ENCODE measurements at regions not wholly inside any gene's neighbourhood (a gene's known extent, or its start where the extent isn't known, plus 50 kb on each side); places are given as distances from the start of the nearest gene placed in this dataset.

DNA sequence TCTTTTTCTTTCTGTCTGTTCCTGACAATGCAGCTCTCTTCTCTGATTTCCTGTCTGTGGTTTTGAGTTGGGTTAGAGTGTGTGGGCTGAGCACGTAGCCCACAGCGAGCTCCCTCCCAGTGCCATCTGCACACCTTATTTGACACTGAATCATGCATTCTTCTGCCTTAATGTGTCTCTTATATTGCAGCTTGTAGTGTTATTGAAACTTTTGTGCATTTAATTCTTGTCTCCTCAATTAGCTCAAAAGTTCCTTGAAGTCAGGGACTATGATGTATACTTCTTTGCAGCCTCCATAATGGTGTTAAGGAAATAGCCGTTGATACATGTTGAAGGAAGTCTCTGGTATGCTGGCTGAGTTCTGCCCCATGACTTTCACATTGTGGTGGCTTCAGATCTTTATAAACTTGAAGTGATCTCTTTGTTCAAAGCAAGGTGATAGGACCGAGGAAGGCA lies 576.2 kb upstream of the CLINT1 start:
- DNase-seq: no peak

DNA sequence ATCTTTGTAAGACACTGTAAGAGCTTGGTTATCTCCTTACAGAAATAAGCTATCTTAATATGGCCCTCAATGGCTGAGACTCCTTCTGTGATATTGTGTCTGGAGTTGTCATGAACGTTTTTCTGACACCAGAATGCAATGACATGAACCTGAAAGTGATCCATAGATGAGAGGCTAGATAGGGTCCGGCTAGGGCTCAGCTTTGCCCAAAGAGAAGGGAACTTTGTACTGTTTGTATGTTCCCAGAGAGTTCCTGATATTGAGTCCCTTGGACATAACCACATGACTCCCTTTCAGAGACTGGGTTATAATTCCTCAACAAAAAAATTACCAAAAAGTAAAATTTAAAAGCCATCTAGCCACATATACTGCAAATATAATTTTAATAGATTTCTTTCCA lies 575.8 kb upstream of the CLINT1 start:
- DNase-seq: no peak

DNA sequence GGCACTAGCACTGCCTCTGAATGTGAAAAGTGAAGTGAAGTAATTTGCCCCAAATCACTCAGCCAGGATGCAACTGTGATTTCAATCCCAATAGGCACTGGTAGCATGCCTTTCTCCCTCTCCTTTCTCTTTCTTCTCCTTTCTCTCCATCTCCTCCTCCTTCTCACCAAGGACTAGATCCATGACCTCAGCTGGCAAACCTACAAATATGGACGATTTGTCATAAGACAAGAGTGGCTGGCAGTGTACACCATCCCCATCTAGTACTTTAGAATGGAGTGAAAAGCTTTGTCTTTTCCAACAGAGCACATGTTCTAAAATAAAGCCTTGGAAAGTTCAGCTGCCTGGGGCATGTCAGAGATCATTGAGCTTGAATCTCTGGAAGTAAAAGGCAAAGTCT lies 574.7 kb upstream of the CLINT1 start:
- DNase-seq: no peak

DNA sequence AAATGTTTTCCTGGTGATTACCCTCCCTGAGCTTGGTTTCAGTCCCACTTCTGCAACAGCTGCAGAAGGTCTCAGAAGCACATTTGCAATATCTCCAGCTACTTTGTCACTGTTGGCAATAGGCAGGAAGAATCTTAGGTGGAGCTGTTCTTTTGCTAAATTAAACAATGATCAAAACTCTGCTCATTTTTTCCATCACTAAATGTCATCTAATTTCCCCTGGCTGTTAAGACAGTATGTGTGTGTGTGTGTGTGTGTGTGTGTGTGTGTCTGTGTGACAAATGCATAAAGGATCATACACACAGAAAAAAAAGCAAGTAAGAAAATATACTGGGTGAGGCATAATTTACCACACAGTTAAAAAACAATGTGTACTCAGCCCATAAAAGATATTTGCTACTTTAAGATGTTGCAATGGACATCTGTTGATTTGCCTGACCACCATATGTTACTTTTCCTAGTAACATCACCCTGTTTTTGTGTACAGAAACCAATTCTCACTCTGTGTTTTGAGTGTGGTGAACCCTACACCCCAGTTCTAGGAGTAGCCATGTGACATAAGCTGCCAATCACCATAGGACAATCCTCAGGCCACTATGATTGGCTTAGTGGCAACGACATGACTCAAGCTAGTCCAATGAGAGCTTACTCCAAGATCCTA lies 572.6 kb upstream of the CLINT1 start:
- DNase-seq: peak; percentile 70

DNA sequence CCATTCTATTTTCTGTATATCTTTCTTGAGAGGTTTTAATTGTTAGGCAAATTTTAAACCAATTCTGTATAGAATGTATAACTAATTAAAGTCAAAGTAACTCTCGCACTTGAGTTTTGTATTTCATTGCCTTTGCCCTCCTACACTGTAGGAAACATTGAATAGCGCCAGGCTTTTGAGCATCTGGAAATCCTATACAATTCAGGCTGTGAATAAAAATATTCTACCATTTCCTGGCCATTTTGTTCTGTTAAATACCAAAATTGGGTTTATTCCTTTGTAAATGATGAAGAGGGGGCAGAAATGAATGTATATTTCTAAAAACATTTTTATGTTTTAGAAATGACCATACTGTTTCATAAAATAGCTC lies 571.8 kb upstream of the CLINT1 start:
- no peak for DNase-seq

DNA sequence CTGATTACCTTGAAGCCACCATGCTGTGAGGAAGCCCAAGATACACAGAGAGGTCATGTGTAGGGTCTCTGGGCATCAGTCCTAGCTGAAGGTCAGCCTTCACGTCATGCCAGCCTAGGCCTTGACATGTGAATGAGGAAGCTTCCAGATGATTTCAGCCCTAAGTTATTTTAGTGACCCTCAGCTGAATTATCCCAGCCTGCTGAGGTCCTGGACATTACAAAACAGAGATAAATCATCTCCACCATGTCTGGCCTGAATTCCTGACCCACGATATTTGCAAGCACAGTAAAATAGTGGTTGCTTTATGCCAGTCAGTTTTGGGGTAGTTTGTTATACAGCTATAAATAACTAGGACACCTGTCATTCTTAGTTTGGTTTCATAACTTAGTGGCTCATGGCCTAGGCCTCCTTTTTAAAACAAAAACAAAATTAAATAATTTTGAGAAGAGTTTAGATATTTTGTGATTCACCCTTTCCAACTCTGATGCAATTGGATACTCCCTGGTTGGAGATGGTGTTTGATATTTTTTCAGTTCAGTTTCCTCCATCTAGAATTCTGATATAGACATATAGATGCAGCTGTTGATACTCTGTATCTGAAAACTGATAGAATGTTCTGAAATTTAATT lies 571.3 kb upstream of the CLINT1 start:
- DNase-seq: no peak

DNA sequence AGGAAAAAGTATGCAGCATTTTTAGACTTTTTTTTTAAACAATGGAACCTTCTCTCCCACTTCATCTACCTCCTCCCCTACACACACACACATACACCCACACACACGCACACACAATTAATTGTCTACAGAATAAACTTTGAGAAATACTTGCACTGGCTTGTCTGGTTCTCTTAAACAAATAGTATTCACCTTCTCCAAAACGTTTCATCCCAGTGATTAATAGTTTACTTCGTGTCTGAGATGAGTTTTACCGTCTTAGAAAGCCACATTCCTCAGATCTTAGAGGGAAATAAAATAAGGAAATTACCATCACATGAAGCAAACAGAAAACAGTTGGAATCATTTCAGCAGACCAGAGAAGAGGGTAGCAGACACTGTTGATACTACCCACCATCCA lies 570.6 kb upstream of the CLINT1 start:
- no peak for DNase-seq

DNA sequence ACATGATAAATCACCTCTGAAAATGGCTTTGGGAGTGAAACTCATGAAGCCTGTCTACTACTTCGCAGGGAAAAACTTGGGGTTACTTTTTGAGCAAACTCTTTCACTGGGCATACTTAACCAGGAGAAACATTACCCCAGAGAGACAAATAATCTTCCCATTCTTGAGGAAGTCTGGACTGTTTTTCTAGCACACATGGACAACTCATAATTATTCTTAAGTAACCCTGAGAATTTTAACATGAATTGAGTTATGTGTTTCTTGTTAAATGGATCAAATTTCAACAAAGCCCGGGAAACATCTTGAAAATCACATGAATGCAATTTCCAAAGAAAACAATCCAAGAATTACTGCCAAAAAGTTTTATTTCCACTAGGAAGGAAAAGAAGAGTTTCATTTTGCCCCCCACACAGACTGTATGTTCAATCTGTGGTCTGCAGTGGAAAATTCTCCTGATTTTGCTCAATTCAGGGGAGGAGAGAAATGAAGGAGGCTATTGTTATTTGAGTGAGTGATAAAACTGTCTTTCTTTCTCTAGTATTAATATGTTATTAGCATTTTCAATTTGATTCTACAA lies 564.8 kb upstream of the CLINT1 start:
- no peak for DNase-seq

DNA sequence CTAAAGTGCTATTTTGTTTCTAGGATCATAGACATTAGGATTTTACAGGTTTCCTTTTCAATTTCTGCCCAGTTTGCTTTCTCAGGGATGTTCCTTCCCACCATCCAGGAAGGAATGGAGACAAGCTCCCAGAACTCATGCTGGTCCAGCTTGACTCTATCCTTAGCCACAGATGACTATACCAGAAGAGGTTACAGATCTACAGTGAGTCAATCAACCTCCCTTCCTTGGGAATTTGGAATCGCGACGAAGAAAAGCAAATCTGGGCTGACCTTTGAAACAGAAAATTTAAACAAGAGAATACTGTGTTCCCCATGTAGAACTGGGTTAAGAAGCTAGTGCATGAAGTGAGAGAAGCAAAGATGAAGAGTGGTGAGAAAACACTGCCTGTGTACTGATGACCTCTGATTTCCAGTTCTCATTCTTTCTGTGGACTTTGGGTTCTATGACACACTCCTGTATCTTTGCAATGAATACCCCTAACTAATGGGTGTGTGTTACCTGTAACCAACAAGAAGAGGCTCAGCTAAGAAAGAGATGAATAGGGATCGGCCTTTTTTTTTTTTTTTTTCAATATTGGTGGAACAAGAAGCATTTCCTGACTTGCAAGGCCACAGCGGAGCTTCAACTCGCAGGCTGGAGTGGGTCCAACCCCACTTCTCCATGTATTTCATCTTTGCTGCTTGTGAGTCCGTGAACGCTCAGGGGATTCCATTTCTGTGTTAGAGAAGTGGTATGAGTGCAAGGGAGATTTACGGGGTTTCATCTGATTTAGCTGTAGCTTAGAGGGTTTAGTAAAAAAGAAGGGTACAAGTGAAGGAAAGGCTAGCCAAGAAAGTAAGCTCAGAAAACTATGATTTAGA lies 563.9 kb upstream of the CLINT1 start:
- peak; percentile 75 for DNase-seq

DNA sequence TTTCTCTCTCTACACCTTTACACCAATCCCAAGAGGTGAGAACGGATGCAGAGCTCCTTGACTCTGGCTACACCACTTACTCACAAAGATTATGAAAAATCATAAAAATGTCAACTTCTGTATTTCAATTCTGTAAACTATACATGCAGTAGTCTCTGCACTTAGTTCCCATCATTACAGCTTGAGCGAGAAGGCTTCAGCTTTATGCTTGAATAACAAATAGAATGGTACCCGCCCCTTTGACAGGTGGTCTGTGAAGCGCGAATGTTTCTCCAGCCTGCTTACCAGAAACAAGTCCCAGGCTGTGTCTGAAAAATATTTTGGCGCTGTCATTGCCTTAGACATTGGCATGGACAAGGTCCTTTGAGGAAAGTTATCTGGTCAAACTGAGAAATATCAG lies 562.4 kb upstream of the CLINT1 start:
- no peak for DNase-seq

DNA sequence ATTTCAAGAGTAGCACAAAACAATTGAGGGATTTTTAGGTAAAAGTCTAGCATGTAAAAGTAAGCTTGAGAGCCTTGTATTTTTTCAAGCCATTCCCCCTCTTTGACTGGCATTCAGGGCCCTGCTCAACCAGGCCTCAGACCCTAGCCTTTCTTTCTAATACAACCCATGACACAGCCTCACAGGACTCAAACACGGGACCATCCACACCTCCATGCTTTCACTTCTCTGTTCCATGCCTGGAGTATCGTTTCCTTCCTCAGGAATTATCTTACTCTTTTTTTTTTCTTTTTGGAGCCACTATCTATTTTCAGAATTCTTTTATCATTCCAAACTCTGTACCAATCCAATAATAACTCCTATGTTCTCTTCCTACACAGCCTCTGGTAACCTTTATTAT lies 560.2 kb upstream of the CLINT1 start:
- no peak for DNase-seq

DNA sequence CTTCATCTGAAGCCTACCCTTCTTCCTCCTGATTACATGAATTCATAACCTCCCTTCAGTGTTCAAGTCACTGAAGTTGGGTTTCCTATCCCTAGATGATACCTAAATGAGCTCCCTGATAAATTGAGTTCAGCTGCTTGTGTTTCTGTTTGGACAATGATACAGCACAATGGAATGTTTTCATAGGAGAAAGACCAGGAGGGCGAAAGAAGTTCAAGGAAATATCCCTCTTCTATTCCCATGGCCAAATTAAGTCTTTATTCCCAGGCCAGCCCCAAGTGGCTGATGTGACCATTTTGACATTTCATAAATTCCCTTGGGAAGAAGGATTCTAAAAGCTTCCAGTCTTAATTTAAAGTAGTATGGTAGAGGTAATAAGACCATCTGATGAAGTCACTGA lies 555.8 kb upstream of the CLINT1 start:
- DNase-seq: no peak

DNA sequence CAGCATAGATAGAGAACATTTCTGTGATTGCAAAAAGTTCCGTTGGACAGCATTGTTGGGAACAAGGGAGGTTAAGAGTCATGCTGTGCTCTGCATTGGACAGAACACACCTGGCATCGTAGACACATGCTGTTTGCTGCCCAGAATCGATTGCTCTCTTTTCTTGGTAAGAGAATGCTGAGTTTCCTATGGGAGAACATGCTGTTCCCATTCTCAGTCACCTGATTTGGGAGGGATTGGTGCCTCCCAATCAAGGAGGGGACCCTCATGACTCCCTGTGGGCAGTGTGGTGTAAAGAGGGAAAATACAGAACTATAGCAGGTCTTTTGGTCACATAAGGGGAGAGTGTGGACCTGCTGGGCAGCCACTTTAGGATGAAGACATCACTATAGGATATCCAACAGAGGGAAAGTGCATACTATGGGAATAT lies 555.4 kb upstream of the CLINT1 start:
- no peak for DNase-seq

DNA sequence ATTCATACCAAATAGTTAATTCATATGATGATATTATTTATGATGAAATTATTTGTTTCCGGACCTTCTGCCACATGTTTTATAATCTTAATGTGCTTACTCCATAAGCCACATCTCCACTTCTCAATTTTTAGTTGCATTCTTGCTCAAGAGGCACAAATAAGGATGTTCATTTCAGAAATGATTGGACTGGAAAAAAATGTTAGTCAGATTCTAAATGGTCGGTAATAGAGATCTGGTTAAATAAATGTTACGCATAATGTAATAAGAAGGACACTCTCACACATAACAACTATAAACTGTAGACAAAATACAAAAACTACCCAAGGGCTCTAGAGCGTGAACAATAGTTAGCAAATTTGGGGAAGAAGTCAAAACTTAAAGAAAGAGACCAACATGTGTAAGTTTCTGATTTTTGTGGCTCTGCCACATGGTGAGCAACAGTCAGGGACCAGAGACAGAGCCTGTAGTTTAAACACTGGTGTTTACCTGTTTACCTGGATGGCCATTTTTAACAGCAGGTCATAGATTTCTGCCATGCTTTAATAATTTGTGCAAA lies 554.3 kb upstream of the CLINT1 start:
- no peak for DNase-seq

DNA sequence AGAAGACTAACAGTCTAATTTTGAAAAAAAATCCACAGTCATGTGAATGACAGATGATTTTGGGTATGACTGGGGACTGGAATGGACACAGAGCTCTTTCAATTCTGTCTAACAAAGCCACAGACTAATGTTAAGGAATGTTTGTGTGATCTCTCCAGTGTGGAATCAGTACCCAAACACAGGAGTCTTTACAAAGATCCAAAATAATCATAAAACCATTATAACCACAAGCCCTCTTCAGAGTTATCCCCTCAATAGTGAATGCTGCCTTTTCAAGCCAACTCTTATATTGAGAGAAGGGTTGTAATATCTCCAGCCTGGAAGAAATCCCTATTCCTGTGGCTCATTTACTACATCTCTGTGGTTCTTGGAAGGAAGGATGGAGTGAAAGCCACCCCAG lies 552.0 kb upstream of the CLINT1 start:
- no peak for DNase-seq

DNA sequence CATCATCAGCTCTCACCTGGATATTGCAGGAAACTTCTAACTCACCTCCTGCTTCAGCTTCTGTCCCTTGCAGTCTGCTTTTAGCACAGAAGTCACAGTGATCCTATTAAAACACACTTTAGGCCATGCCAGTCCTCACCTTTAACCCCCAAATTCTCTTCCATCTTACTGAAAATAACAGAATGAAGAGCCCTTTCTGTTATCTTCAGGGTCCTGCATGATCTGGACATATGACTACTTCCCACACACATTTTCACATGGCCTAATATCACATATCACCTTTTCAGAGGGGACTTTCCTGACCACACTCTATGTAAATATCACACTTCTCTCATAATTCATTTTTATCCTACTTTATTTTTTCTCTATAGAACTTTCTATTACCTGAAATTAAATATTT lies 550.6 kb upstream of the CLINT1 start:
- no peak for DNase-seq

DNA sequence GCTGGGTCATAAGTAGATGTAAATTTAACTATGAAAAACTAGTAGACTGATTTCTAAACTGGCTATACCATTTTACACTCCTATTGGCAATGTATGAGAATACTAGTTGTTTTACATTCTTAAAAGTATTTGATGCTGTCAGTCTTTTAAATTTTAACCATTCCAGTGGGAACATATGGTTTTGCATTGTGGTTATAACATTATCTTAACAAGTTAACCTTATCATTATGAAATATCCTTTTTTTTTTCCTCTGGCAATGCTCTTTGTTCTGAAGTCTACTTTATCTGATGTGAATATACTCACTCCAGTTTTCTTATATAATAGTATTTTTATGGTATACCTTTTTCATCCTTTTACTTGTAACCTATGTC lies 548.9 kb upstream of the CLINT1 start:
- no peak for DNase-seq

DNA sequence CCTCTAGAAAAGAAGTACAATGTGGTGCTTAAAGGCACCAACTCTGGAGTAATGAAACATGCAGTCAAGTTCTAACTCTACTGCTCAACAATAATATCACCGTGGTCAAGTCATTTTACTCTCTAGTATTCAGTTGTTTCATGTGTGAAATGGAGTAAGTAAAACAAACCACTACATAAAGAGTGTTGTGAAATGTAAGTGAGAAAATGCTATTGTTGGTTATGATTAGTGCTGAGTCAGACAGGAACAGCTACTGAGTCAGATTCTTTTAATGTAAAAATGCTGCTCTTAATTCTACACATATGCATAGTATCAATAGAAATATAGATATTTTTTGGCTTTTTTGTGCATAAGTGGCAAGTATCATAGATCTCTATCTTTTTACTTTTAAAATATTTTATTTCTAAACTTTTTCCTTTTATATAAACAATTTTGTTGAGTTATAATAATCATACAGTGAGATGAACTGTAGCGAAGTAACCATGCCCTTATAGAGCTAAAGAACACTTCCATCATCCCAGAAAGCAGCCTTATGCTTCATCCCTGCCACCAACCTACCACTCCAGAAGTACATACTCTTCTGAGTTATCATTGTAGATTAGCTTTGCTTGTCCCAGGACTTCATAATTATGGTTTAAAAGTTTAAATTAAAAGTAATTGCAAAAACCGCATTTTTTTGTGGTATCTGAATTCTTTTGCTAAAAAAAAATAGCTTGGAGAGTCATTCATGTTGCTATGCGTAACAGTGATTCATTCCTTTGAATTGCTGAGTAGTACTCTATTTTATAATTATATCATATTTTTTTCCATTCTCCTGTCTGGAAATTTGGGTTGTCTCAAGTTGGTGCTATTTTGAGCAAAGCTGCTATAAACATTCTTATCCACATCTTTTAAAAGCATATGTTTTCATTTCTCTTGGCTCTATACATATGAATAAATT lies 548.2 kb upstream of the CLINT1 start:
- DNase-seq: no peak

DNA sequence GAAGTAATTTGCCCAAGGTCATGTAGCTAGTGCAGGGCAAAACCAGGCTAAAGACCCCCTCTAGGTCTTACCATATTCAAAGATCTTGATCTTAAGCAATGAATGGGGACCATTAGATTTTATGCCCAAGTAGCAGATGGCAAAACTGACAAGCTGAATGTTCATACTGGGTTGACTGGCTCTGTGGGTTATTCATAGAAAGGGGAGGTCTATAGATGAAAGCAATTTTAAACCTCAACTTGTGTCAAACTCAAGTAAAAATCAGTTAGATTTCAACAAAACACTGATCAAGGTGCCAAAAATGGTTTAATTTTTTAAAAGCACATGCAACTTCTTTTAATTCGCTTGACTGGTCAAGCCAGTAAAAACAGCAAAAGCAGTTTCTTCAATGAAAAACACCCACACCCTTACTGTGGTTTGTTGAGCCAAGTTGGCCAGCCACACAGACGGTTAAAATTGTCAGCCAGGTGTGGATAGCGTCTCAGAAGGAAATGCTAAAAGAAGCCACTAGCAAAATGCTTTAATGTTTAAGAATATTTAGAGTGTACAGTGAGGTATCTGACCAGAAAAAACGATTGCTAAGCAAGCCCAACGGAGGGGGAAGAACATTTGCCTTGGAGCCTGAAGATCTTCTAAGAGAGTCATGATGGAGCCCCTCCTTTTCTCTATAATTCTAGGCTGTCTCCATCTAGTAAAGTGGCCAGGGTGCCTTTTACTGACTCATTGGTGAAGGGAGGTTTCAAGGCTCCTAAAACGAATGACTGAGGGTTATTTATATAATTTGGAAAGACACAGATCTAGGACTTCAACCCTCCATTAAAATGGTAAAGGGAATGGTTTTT lies 539.6 kb upstream of the CLINT1 start:
- DNase-seq: peak; percentile 33

DNA sequence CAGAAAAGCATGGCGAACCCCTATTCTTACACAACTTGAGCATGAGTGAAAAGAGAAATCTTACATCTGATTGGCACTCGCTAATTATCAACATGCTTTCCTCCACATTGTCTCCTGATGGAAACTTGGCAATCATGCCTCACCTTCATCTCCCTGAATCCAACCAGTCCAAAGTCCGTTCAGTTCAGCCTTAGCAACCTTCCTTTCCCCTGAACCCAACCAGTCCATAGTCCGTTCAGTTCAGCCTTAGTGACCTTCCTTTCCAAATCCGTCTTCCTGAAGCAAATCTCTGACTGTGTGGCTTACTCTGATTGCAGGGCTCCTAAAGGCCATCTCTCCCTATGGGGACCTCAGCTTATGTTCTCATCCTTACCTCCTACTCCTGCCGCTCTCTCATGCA lies 538.3 kb upstream of the CLINT1 start:
- no peak for DNase-seq

DNA sequence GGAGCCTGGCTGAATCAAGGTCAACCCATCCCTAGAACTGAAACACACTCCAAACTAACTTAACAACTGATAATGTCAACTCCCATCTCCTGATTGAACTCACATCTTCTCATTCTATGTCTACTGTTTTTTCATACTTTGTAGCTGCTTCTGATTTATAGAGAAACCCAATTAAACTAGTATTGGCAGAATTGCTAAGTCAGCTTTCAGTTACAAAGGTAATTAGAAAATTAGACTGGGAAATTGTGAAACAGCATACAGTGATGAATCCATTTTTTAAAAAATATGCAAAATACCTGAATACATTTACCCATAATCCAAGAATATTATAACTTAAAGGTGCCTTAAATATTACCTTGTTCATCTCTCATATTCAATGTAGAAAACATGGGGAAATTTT lies 535.2 kb upstream of the CLINT1 start:
- no peak for DNase-seq
